Uterus (tissue), 3 donors: ENCODE measurements at regions not wholly inside any gene's neighbourhood (a gene's known extent, or its start where the extent isn't known, plus 50 kb on each side); places are given as distances from the start of the nearest gene placed in this dataset.
"Not testable (repeated sequence)": the region's sequence is repeated elsewhere in the genome, so short reads cannot be mapped to it uniquely, and the experiment has no call there.

Experiments
- DNase-seq, 2 donors: peaks; one replicate each; pipeline ENCODE4 v3.0.0-alpha.2; 2019 to 2020
- H3K27ac ChIP-seq, 2 donors: fragments of 200-600 bp; sonication (generic); 1 replicate in 1 of 2; 2 replicates in 1 of 2; pipeline ENCODE4 v1.5.1; 2016 to 2018
- H3K27me3 ChIP-seq, 2 donors: fragments of 200-600 bp; sonication (generic); one replicate each; pipeline ENCODE4 v1.5.1; 2018 to 2019; ENCODE audit warnings: control low read depth in 1 of 2
- H3K36me3 ChIP-seq, 2 donors: fragments of 200-600 bp; sonication (generic); one replicate each; pipeline ENCODE4 v1.5.1; 2019; ENCODE audit warnings: control low read depth in 1 of 2
- H3K4me1 ChIP-seq, 2 donors: fragments of 200-600 bp; sonication (generic); one replicate each; pipeline ENCODE4 v1.5.1; 2018 to 2019; ENCODE audit warnings: control low read depth in 1 of 2
- H3K4me3 ChIP-seq, 2 donors: fragments of 200-600 bp; sonication (generic); 1 replicate in 1 of 2; 2 replicates in 1 of 2; pipeline ENCODE4 v1.5.1; 2018 to 2019; ENCODE audit warnings: mild to moderate bottlenecking in 1 of 2
- H3K9me3 ChIP-seq, 2 donors: fragments of 200-600 bp; sonication (generic); one replicate each; pipeline ENCODE4 v1.5.1; 2019; ENCODE audit warnings: control low read depth in 1 of 2
- CTCF ChIP-seq, 4 experiments: fragments of 200-600 bp in 2 of 4; fragments of 450-650 bp in 2 of 4; sonication (generic) in 2 of 4; IDR thresholded peaks; one replicate each; pipeline ENCODE4 v1.5.1; 2016 to 2019; ENCODE audit warnings: antibody characterized with exemption in 4 of 4, mild to moderate bottlenecking in 2 of 4, moderate library complexity in 1 of 4
- POLR2A ChIP-seq, 2 donors: fragments of 450-650 bp; IDR thresholded peaks; one replicate each; pipeline ENCODE4 v1.6.1; 2016; ENCODE audit warnings: antibody characterized with exemption in 2 of 2, mild to moderate bottlenecking in 1 of 2, moderate library complexity in 1 of 2
- intact Hi-C: fragments of 100-400 bp; cut with DNase I; formaldehyde crosslinking; loops from one replicate; pipeline ENCODE4 v1.15.1; 2023; ENCODE audit warnings: low total_unique reads
- donor health status: DM: yes; HTN: yes; CAD: no.

- H3K27ac ChIP-seq, result no peak overlapping the region
- TF ChIP-seq POLR2A (IDR thresholded peaks at IDR 0.05), result no peak
- no peak for TF ChIP-seq CTCF (IDR thresholded peaks at IDR 0.05)
- H3K4me3 ChIP-seq, result no peak overlapping the region
- intact Hi-C loops, result no loop called here
- H3K4me1 ChIP-seq, result no peaks in the 10 kb centered on the region
- H3K27me3 ChIP-seq, result no peaks in the 10 kb centered on the region
- H3K9me3 ChIP-seq, result no peaks in the 10 kb centered on the region
- no peaks in the 10 kb centered on the region for H3K36me3 ChIP-seq
- no peak for DNase-seq
Observed at GRCh38 chr10:22158426-22158825, 59.4 kb downstream of the EBLN1 start.

GRCh38 chr10:22156750-22157149 lies 61.1 kb downstream of the EBLN1 start:
- no peak for DNase-seq
- TF ChIP-seq POLR2A (IDR thresholded peaks at IDR 0.05), result no peak
- no peak for TF ChIP-seq CTCF (IDR thresholded peaks at IDR 0.05)
- H3K9me3 ChIP-seq, result no peaks in the 10 kb centered on the region
- no peak overlapping the region for H3K4me3 ChIP-seq
- H3K4me1 ChIP-seq, result no peaks in the 10 kb centered on the region
- H3K36me3 ChIP-seq, result no peaks in the 10 kb centered on the region
- no peak overlapping the region for H3K27ac ChIP-seq
- no peaks in the 10 kb centered on the region for H3K27me3 ChIP-seq
- intact Hi-C loops, result no loop called here

- Histone ChIP-seq H3K4me1 (no peaks in the 10 kb centered on the region), H3K4me3 (no peak overlapping the region), H3K36me3 (no peaks in the 10 kb centered on the region), H3K9me3 (no peaks in the 10 kb centered on the region), H3K27me3 (no peaks in the 10 kb centered on the region), H3K27ac (no peak overlapping the region)
- DNase-seq, result no peak
- TF ChIP-seq POLR2A (IDR thresholded peaks at IDR 0.05) (no peak), CTCF (IDR thresholded peaks at IDR 0.05) (no peak)
- intact Hi-C loops, result no loop called here
Observed at GRCh38 chr10:22152403-22152802, 65.4 kb downstream of the EBLN1 start.

GRCh38 chr10:22150842-22151241 lies 67.0 kb downstream of the EBLN1 start:
- no peak for TF ChIP-seq CTCF (IDR thresholded peaks at IDR 0.05)
- no peak for TF ChIP-seq POLR2A (IDR thresholded peaks at IDR 0.05)
- intact Hi-C loops, result no loop called here
- H3K27me3 ChIP-seq, result no peaks in the 10 kb centered on the region

GRCh38 chr10:22148961-22149360 lies 68.9 kb downstream of the EBLN1 start:
- no peaks in the 10 kb centered on the region for H3K27me3 ChIP-seq
- TF ChIP-seq CTCF (IDR thresholded peaks at IDR 0.05), result no peak
- no peak for TF ChIP-seq POLR2A (IDR thresholded peaks at IDR 0.05)
- no peaks in the 10 kb centered on the region for H3K9me3 ChIP-seq
- H3K36me3 ChIP-seq, result no peaks in the 10 kb centered on the region
- intact Hi-C loops, result no loop called here
- no peak for DNase-seq
- no peak overlapping the region for H3K27ac ChIP-seq
- no peak overlapping the region for H3K4me3 ChIP-seq
- no peaks in the 10 kb centered on the region for H3K4me1 ChIP-seq

More at GRCh38 chr10:22150842-22151241, 67.0 kb downstream of the EBLN1 start:
- Histone ChIP-seq H3K9me3 (no peaks in the 10 kb centered on the region), H3K4me1 (no peaks in the 10 kb centered on the region), H3K36me3 (no peaks in the 10 kb centered on the region), H3K27ac (no peak overlapping the region), H3K4me3 (no peak overlapping the region)
- DNase-seq, result no peak

GRCh38 chr10:22145873-22146272 lies 71.9 kb downstream of the EBLN1 start:
- DNase-seq, H3K9me3 ChIP-seq, H3K27ac ChIP-seq, H3K36me3 ChIP-seq, H3K4me3 ChIP-seq, H3K4me1 ChIP-seq, H3K27me3 ChIP-seq, intact Hi-C loops: not testable (repeated sequence)
